ENCODE measurements at regions not wholly inside any gene's neighbourhood (a gene's known extent, or its start where the extent isn't known, plus 50 kb on each side); places are given as distances from the start of the nearest gene placed in this dataset.

DNA sequence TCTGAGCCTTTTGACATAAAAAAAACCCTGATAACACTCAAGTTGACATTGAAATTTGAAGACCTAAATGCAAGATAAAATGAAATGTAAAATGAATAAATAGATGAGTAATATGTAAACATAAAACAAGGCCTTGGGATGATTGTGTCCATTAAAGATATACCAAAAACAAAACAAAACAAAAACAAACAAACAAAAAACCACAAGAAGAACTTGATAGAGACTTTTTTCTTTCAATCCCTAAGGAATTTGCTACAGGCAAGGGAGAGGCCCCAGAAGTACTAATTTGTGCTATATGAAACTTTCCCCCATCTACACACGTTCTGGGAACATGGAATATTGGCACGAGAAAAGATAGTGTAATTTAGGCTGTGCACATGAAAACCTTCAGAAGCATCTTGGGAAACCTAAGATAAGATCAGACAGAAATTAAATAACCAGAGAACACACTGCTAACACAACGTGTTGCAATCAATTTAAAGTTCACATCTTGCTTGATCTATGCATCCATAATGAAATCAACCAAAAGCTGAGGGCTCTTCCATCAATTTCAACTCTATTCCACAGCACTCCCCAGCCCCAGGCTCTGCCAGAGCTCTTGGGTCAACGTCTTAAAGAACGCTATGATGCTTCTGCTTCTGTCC is 201.1 kb upstream of the RREB1 start:
- DNase-seq (ENCODE audit: low spot score), result no peak
- no peaks in the 10 kb centered on the region for H3K4me1 ChIP-seq
- H3K27me3 ChIP-seq, result no peaks in the 10 kb centered on the region
- TF ChIP-seq, protein P1, sequence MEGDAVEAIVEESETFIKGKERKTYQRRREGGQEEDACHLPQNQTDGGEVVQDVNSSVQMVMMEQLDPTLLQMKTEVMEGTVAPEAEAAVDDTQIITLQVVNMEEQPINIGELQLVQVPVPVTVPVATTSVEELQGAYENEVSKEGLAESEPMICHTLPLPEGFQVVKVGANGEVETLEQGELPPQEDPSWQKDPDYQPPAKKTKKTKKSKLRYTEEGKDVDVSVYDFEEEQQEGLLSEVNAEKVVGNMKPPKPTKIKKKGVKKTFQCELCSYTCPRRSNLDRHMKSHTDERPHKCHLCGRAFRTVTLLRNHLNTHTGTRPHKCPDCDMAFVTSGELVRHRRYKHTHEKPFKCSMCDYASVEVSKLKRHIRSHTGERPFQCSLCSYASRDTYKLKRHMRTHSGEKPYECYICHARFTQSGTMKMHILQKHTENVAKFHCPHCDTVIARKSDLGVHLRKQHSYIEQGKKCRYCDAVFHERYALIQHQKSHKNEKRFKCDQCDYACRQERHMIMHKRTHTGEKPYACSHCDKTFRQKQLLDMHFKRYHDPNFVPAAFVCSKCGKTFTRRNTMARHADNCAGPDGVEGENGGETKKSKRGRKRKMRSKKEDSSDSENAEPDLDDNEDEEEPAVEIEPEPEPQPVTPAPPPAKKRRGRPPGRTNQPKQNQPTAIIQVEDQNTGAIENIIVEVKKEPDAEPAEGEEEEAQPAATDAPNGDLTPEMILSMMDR (IDR thresholded peaks at IDR 0.05), result no peak
- H3K27ac ChIP-seq, result no peak overlapping the region
- H3K36me3 ChIP-seq, result no peaks in the 10 kb centered on the region
- no peaks in the 10 kb centered on the region for H3K9me3 ChIP-seq
- H3K4me3 ChIP-seq, result no peak overlapping the region

DNA sequence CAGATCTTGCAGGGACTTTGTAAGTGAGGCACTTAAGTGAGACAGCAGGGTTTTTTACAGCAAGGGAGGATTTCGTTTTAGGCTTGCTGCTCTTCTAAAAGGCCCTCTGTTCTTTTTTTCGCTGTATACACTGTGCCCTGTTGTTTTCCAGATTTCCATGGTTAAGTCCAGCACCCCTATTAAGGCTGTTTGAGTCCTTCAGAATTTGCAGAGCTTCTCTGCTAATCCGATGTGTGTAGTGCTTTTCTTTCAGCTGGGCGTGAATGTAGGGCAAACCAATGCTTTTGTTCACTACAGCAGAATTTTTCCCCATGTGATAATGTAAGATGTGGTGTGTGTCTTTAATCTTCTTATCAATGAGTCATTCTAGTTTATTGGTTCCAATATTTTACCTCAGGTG is 200.5 kb upstream of the RREB1 start:
- no peak overlapping the region for H3K27ac ChIP-seq
- H3K4me1 ChIP-seq, result no peaks in the 10 kb centered on the region
- TF ChIP-seq, protein P1 (IDR thresholded peaks at IDR 0.05), result no peak
- no peaks in the 10 kb centered on the region for H3K27me3 ChIP-seq
- H3K4me3 ChIP-seq, result no peak overlapping the region
- DNase-seq (ENCODE audit: low spot score), result no peak
- no peaks in the 10 kb centered on the region for H3K36me3 ChIP-seq
- no peaks in the 10 kb centered on the region for H3K9me3 ChIP-seq

DNA sequence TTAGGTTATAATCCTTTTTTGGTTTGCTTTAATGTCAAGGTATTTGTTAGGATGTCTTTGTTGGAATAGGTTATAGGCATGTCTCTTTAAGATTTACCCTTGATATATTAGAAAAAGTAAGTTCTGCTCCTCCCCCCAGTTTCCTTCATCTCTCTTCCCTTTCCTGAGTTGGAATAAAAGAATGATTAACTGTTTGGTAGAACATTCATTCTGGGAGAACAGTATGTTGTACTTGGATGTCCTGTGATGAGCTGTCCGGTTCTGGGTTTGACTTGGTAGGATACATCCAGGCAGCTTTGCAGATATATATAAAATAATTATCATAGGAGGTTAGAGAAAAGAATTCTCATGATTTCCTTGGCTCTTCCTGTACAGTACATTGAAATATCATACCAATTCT is 199.6 kb upstream of the RREB1 start:
- Histone ChIP-seq H3K27me3 (no peaks in the 10 kb centered on the region), H3K9me3 (no peaks in the 10 kb centered on the region), H3K27ac (no peak overlapping the region), H3K4me1 (peaks cover 0 to 6% of the 10 kb centered on the region in 2 donors), H3K4me3 (no peak overlapping the region), H3K36me3 (no peaks in the 10 kb centered on the region)
- TF ChIP-seq, protein P1 (IDR thresholded peaks at IDR 0.05), result no peak
- no peak for DNase-seq (ENCODE audit: low spot score)

DNA sequence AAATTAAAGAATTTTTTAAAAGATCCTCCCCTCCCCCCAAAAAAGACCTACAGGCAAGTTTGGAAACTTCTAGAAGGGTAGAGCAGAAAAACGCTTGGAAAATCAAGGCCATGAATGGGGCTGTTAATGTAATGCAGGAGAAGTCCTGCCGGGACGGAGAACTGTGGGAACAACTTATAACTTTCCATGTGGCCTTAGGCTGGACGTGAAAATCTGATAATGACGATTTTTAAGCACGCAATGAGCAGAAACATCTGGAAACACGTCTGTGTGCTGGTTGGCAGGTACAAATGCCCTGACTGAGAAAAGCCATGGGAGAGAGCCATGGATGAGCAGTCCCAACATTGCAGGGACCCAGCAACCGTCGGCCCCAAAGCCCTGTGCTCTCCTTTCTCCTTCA is 198.7 kb upstream of the RREB1 start:
- TF ChIP-seq, protein P1 (IDR thresholded peaks at IDR 0.05), result no peak
- H3K9me3 ChIP-seq, result no peaks in the 10 kb centered on the region
- H3K4me3 ChIP-seq, result no peak overlapping the region
- H3K27me3 ChIP-seq, result no peaks in the 10 kb centered on the region
- peaks cover 0 to 7% of the 10 kb centered on the region in 2 donors for H3K4me1 ChIP-seq
- no peak overlapping the region for H3K27ac ChIP-seq
- no peaks in the 10 kb centered on the region for H3K36me3 ChIP-seq
- no peak for DNase-seq (ENCODE audit: low spot score)

DNA sequence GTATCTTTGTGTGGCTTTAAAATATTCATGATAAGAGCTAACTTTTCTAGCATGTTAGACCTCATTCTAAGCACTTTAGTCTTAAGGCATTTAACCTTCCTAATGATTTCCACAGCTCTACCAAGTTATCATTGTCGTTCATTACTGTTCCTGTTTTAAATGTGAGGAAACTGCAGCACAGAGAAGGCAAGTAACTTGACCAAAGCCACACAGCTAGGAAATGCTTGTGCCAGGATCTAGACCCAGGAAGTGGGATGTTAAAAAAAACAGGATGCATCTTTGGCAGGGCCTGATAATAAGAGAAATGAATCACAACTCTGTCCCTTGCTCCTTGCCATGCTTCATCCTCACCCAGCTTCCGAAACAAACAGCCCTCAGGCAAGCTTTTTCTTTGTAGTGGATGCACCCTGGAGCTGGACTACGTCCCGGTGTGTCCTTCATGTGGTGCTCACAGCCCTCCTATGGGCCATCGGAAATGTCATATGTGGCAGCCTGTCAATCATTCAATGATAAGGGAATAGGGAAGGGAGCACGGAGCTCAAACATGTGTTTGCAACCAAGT is 196.9 kb upstream of the RREB1 start:
- no peaks in the 10 kb centered on the region for H3K27me3 ChIP-seq
- no peaks in the 10 kb centered on the region for H3K9me3 ChIP-seq
- no peak for DNase-seq (ENCODE audit: low spot score)
- TF ChIP-seq, protein P1 (IDR thresholded peaks at IDR 0.05), result no peak
- no peak overlapping the region for H3K27ac ChIP-seq
- no peaks in the 10 kb centered on the region for H3K36me3 ChIP-seq
- no peak overlapping the region for H3K4me3 ChIP-seq
- H3K4me1 ChIP-seq, result peaks cover 0 to 11% of the 10 kb centered on the region in 2 donors

DNA sequence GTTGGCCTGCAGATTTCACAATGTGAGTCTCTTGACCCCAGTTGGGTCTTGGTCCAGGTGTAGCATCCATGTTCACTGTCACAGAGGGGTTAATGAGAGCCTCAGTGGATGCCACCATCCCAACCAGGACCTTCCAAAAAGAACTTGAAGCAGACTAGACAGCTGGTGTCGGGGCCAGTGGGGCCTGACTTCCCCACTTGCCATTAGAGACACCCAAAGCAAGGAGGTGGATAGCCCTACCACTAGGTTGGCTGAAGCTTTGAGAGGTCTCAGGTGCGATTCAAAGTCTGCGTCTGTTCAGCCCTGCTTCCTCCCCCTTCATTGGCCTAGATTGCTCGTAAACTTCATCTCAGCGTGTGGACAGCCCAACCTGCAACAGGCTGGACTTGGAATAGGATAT is 196.4 kb upstream of the RREB1 start:
- Histone ChIP-seq H3K4me1 (peaks cover 0 to 17% of the 10 kb centered on the region in 2 donors), H3K9me3 (no peaks in the 10 kb centered on the region), H3K36me3 (no peaks in the 10 kb centered on the region), H3K4me3 (no peak overlapping the region), H3K27ac (no peak overlapping the region), H3K27me3 (no peaks in the 10 kb centered on the region)
- DNase-seq (ENCODE audit: low spot score), result no peak
- TF ChIP-seq, protein P1 (IDR thresholded peaks at IDR 0.05), result no peak

Measured in right atrium auricular region (tissue), 2 donors.